Activated naive CD8-positive, alpha-beta T cell treated with anti-CD3 and anti-CD28 coated beads for 36 hours (primary cell): ENCODE measurements at regions not wholly inside any gene's neighbourhood (a gene's known extent, or its start where the extent isn't known, plus 50 kb on each side); places are given as distances from the start of the nearest gene placed in this dataset.
"Not testable (repeated sequence)": the region's sequence is repeated elsewhere in the genome, so short reads cannot be mapped to it uniquely, and the experiment has no call there.

Experiments
- DNase-seq: peaks from one replicate; pipeline ENCODE4 v3.0.0; 2021
- H3K27ac Mint-ChIP-seq: one replicate; pipeline ENCODE4 v1.8.0; 2022; ENCODE audit warnings: mild to moderate bottlenecking, moderate library complexity, mixed read lengths
- H3K27me3 Mint-ChIP-seq: one replicate; pipeline ENCODE4 v1.8.0; 2022; ENCODE audit warnings: mild to moderate bottlenecking, mixed read lengths
- H3K36me3 Mint-ChIP-seq: one replicate; pipeline ENCODE4 v1.8.0; 2021; ENCODE audit warnings: mild to moderate bottlenecking, mixed read lengths
- H3K4me1 Mint-ChIP-seq: one replicate; pipeline ENCODE4 v1.8.0; 2021; ENCODE audit warnings: mixed read lengths
- H3K4me3 Mint-ChIP-seq: one replicate; pipeline ENCODE4 v1.8.0; 2022; ENCODE audit warnings: mild to moderate bottlenecking, moderate library complexity, mixed read lengths
- H3K9me3 Mint-ChIP-seq: one replicate; pipeline ENCODE4 v1.8.0; 2022; ENCODE audit warnings: mixed read lengths

DNA sequence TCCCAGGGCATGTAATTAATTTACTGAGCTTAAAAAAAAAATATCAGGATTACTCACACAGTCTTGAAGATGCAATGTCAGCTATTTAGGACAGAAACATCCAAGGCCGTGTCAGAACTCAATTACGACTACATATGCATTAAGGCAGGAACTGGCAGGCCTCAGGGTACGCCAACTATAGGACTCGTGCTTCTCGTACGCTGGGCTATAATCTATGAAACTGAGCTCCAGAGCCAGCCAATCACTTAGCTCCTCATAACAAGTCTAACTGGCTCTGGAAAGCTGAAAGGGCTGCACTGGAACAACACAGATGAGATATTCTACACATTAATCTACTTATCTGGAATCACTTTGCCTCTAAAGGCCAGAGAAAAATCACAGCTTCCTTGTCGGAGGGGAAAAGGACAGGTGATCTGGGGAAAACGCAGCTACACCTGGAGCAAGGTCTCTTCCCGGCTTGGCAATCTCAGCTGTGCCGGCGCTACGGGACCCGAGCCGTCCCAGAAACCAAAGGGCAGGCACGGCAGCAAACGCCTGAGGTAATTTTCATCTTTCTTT, 212.0 kb downstream of the DEPDC1B start:
- no peaks in the 10 kb centered on the region for H3K4me1 Mint-ChIP-seq
- H3K36me3 Mint-ChIP-seq: no peaks in the 10 kb centered on the region
- no peak overlapping the region for H3K4me3 Mint-ChIP-seq
- no peak for DNase-seq
- H3K9me3 Mint-ChIP-seq: no peaks in the 10 kb centered on the region
- H3K27me3 Mint-ChIP-seq: no peaks in the 10 kb centered on the region
- H3K27ac Mint-ChIP-seq: no peak overlapping the region

DNA sequence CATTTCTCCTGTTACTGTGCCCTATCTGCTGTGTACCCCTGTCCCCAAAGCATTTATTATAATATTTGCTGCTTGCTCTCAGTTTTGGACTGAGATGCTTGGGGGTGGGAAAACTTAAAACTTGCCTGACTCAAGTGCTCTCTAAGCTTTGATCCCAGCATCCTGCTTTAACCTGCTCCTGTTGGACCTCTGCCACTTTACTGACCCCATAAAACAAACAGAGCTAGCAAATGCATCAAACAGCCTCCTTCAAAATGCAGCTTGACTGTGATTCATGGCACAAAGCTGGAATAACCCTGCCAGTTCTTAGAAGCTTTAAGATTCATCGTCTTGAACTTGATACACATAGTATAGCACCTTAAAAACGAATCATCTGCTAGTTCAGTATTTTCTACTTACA, 212.5 kb downstream of the DEPDC1B start:
- H3K27ac Mint-ChIP-seq: no peak overlapping the region
- H3K9me3 Mint-ChIP-seq: no peaks in the 10 kb centered on the region

DNA sequence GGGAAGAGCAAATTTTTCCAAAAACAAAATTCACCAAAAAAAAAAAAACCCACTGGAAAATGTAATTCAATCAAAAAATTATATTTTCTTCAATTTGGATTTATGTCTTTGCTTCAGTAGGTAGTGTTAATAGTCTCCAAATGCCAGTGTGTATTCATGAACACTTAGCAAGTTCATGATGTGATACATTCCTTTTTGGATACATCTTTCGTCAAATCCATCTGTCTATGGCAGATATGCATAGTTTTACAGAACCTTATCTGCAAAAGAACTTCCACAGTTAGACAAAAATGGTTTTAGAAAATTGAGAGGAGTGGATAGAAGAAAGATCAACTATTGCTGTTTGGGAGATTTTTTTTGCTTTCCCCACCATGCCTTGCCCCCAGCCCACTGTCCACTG, 214.6 kb downstream of the DEPDC1B start:
- Mint-ChIP-seq H3K27me3 (no peaks in the 10 kb centered on the region), H3K36me3 (no peaks in the 10 kb centered on the region), H3K9me3 (no peaks in the 10 kb centered on the region), H3K4me3 (no peak overlapping the region), H3K4me1 (no peaks in the 10 kb centered on the region), H3K27ac (no peak overlapping the region)
- no peak for DNase-seq

More for the DNA sequence above, 212.5 kb downstream of the DEPDC1B start:
- Mint-ChIP-seq H3K27me3 (no peaks in the 10 kb centered on the region), H3K4me1 (no peaks in the 10 kb centered on the region), H3K4me3 (no peak overlapping the region), H3K36me3 (no peaks in the 10 kb centered on the region)
- no peak for DNase-seq

DNA sequence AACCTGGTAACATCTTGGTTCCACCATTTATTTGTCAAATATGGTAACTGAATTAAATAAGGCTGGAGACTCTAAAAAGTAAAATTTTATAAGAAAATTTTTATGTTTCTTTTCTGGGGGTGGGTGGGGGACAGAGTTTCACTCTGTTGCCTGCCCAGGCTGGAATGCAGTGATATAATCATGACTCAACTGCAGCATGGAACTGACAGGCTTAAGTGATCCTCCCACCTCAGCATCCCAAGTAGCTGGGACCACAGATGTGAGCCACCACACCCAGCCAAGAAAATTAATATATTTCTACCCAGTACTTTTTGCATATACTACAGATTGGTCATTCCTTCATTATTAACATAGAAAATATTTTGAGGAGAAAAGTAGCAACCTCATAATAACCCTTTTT, 216.9 kb downstream of the DEPDC1B start:
- no peaks in the 10 kb centered on the region for H3K9me3 Mint-ChIP-seq
- no peak for DNase-seq
- peaks cover 4% of the 10 kb centered on the region for H3K27me3 Mint-ChIP-seq
- H3K36me3 Mint-ChIP-seq: no peaks in the 10 kb centered on the region
- H3K27ac Mint-ChIP-seq: no peak overlapping the region
- H3K4me1 Mint-ChIP-seq: no peaks in the 10 kb centered on the region
- no peak overlapping the region for H3K4me3 Mint-ChIP-seq

DNA sequence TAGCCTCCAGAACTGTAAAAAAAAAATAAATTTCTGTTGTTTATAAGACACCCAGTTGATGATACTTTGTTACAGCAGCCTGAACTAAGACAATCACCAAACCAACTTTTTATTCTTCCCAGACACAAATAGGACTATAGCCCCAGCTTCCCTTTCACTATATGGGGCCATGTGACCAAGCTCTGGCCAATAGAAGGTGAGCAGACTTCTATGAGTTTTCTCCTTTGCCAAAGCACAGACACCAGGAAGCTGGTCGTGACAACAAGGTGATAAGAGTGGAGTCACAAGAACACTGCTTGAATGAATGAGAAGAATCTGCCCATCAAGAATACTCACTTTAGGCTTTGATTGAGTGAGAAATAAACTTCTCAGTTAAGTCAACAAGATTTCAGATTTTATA, 217.7 kb downstream of the DEPDC1B start:
- Mint-ChIP-seq H3K27me3 (peaks cover 4% of the 10 kb centered on the region), H3K4me1 (no peaks in the 10 kb centered on the region), H3K36me3 (no peaks in the 10 kb centered on the region), H3K9me3 (no peaks in the 10 kb centered on the region), H3K4me3 (no peak overlapping the region), H3K27ac (no peak overlapping the region)
- DNase-seq: no peak

DNA sequence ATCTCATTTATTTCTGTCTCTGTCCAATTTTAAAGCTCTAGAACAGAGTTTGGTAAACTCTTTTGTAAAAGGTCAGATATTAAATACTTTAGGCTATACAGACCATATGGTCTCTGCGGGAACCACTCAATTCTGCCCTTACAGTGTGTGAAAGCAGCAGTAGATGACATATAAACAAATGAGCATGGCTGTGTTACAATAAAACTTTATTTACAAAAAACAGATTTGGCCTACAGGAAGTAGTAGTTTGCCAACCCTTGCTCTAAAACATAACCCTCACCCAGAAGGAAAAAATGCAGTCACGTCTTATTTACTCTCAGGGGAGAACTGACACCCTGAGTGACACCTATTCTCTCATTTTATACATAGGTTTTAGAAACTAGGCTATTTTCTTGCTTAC, 220.4 kb downstream of the DEPDC1B start:
- Mint-ChIP-seq H3K27ac (no peak overlapping the region), H3K27me3 (peaks cover 4% of the 10 kb centered on the region)
- DNase-seq: no peak

DNA sequence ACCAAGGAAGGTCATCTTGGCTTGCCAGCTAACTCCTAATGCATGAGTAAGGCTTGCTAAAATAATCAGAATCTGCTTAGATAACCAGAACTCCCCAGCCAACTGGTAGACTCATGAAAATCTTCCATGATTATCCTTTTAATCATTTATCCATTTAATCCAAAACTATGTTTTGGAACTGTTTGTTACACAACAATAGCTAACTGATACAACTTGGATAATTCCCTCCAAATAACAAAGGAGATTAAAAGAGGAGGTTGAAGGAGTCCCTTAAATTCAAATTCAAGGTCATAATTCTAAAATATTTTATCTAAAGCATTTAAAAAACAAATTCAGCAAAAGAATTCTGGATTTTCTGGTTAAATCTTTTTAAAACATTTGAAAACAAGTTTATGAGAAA, 222.1 kb downstream of the DEPDC1B start:
- Mint-ChIP-seq H3K4me1 (no peaks in the 10 kb centered on the region), H3K27ac (no peak overlapping the region), H3K9me3 (no peaks in the 10 kb centered on the region), H3K36me3 (no peaks in the 10 kb centered on the region), H3K27me3 (peaks cover 4% of the 10 kb centered on the region), H3K4me3 (no peak overlapping the region)
- DNase-seq: no peak

More for the DNA sequence above, 220.4 kb downstream of the DEPDC1B start:
- Mint-ChIP-seq H3K4me3 (no peak overlapping the region), H3K4me1 (no peaks in the 10 kb centered on the region), H3K36me3 (no peaks in the 10 kb centered on the region), H3K9me3 (no peaks in the 10 kb centered on the region)

DNA sequence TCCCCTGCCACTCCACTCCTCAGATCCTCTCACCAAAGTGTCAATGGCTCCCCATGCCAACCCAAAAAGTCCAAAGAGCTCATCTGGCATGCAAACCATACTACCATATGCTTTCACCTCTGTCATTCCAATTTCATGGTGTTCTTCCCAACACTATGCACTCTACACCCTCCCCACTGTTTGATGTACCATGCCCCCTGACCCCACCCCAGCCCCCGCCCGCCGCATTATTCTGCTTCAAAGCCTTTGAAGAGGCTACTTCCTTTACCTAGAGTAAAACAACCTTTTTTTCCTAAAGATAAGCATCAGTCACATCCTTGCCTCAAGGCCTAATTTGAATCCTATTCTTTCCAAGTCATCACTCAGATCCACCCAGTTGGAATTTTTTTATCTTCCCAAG, 226.3 kb downstream of the DEPDC1B start:
- Mint-ChIP-seq H3K4me3 (no peak overlapping the region), H3K27me3 (peaks cover 12% of the 10 kb centered on the region), H3K9me3 (no peaks in the 10 kb centered on the region), H3K27ac (no peak overlapping the region), H3K36me3 (no peaks in the 10 kb centered on the region), H3K4me1 (no peaks in the 10 kb centered on the region)
- no peak for DNase-seq

DNA sequence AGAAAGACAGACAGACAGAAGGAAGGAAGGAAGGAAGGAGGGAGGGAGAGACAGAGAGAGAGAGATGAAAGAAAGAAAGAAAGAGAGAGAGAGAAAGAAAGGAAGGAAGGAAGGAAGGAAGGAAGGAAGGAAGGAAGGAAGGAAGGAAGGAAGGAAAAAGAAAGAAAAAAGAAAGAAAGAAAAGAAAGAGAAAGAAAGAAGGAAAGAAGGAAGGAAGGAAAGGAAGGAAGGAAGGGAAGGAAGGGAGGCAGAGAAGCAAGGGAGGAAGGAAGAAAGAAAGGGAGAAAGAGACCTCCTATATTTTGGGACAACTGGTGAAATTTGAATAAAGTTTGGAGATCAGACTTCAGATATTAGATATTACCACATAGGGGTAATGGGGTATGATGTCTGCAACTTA, 226.9 kb downstream of the DEPDC1B start:
- H3K27me3 Mint-ChIP-seq: peaks cover 15% of the 10 kb centered on the region
- H3K36me3 Mint-ChIP-seq, H3K27ac Mint-ChIP-seq, H3K4me3 Mint-ChIP-seq, H3K4me1 Mint-ChIP-seq, DNase-seq, H3K9me3 Mint-ChIP-seq: not testable (repeated sequence)

DNA sequence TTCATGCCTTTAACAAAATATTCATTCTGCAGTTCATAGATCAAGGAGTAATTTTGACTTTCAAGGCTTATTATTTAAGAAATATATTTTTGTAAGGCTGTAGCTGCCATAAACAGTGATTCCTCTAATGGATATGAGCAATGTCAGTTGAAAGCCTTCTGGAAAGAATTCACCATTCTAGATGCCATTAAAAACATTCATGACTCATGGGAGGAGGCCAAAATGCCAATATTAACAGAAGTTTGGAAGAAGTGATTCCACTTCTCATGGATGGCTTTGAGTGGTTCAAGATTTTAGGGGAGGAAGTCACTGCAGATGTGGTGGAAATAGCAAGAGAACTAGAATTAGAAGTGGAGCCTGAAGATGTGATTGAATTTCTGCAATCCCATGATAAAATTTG, 229.1 kb downstream of the DEPDC1B start:
- no peak for DNase-seq
- no peak overlapping the region for H3K27ac Mint-ChIP-seq
- H3K36me3 Mint-ChIP-seq: no peaks in the 10 kb centered on the region
- no peak overlapping the region for H3K4me3 Mint-ChIP-seq
- no peaks in the 10 kb centered on the region for H3K4me1 Mint-ChIP-seq
- H3K27me3 Mint-ChIP-seq: peaks cover 17% of the 10 kb centered on the region
- H3K9me3 Mint-ChIP-seq: no peaks in the 10 kb centered on the region

DNA sequence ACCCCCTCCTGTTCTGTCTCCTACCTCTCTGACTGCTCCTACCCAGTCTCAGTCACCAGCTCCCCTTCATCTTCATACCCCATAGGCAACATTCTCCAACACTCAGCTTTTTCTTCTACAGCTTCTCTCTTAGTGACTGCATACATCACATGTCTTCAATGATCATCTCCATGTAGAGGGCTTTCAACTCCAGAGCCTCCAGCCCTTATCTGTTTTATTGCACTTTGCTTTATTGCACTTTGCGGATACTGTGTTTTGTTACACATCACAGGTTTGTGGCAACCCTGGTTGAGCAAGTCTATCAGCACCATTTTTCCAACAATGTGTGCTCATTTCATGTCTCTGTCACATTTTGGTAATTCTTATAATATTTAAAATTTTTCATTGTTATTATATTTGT, 230.7 kb downstream of the DEPDC1B start:
- Mint-ChIP-seq H3K4me1 (no peaks in the 10 kb centered on the region), H3K27ac (no peak overlapping the region), H3K4me3 (no peak overlapping the region), H3K9me3 (no peaks in the 10 kb centered on the region), H3K27me3 (peaks cover 17% of the 10 kb centered on the region), H3K36me3 (no peaks in the 10 kb centered on the region)
- no peak for DNase-seq

DNA sequence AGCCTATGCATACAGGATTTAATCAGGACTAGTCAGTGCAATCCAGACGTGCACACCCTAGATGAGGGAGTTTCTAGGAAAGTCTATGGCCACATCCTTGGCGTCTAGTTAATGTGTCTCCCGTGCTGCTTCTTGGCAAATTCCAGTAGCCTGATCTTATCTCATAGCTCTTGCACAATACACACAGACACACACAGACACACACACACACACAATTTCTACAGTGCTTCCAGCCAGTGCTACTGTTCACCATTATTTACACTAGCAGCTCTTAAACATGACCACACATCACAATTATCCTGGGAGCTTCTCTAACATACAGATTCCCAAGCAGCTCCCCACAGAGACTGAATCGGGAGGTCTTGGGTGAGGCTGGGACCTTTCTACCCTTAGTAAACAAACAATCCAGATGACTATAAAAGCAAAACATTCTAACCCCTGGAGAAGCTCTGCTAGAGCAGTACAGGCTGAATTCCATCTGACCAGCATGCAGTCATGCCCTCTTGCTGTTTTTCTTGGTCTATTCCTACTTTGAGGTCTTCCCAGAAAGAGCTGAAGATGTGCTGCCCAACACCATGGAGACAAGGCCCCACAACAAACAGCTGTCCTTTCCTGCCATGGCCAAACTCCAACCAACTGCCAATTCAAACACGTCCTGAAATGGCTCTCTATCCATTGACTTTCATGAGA, 236.6 kb downstream of the DEPDC1B start:
- Mint-ChIP-seq H3K4me3 (no peak overlapping the region), H3K4me1 (no peaks in the 10 kb centered on the region), H3K27me3 (peaks cover 5% of the 10 kb centered on the region)

DNA sequence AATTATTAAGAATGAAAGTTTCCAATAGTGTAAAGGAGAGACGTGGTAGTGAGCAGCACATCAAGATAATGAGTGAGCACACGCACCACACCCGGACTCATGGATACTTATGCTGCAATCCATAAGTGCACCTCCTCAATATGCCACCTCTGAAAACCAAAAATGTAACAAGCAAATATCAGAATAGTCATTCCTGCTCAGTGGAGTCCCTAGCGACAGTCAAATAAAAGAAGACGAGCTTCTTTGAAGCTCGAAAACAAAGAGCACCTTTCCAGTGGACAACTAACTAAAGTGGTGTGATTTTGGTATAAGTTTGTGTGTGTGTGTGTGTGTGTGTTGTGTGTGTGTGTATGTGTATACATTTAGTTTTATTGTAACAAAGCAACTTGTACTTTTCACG, 241.3 kb downstream of the DEPDC1B start:
- no peaks in the 10 kb centered on the region for H3K27me3 Mint-ChIP-seq
- no peaks in the 10 kb centered on the region for H3K36me3 Mint-ChIP-seq
- no peaks in the 10 kb centered on the region for H3K4me1 Mint-ChIP-seq
- no peak overlapping the region for H3K4me3 Mint-ChIP-seq
- no peaks in the 10 kb centered on the region for H3K9me3 Mint-ChIP-seq
- H3K27ac Mint-ChIP-seq: no peak overlapping the region
- DNase-seq: no peak

More for the DNA sequence above, 236.6 kb downstream of the DEPDC1B start:
- H3K27ac Mint-ChIP-seq: no peak overlapping the region
- H3K36me3 Mint-ChIP-seq: no peaks in the 10 kb centered on the region
- H3K9me3 Mint-ChIP-seq: no peaks in the 10 kb centered on the region
- no peak for DNase-seq

DNA sequence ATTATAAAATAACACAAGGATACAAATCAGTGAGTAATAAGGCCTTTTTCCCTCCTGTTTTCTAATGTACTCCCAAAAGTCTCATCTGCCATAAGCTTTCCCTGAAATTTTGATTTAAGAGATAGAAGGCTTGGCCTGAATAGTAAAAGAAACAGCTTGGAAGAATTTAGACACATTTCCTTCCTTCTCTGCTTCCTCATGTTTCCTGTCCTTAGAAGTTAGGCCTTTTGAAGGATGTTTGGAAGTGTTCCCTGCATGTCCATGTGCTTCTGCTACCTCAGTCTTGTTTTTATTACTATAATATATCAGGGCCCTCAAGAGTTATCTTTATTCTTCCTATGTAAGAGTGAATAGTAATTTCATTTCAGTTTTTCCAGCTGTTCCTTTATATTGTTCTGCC, 242.7 kb downstream of the DEPDC1B start:
- H3K4me3 Mint-ChIP-seq: no peak overlapping the region
- H3K27ac Mint-ChIP-seq: no peak overlapping the region
- no peaks in the 10 kb centered on the region for H3K36me3 Mint-ChIP-seq
- no peaks in the 10 kb centered on the region for H3K4me1 Mint-ChIP-seq
- H3K27me3 Mint-ChIP-seq: no peaks in the 10 kb centered on the region
- H3K9me3 Mint-ChIP-seq: no peaks in the 10 kb centered on the region
- no peak for DNase-seq

DNA sequence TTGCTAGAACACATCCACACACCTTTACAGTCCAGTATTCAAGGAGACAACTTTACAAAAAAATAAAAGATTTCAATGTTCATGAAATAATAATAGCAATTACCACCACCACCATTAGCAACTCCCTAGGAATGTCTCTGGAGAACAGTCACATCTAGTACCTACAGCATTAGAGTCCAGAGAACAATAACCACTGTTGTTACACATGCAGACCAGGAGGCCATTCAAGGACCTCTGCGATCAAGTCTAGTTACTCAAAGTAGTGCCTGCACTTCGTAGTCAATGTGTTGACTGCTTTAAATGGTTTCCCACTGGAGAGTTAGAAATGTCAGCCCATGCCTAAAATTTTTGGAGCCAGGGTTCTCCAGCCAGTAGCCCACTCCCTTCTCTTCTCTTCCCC, 244.4 kb downstream of the DEPDC1B start:
- H3K27ac Mint-ChIP-seq: no peak overlapping the region
- H3K36me3 Mint-ChIP-seq: no peaks in the 10 kb centered on the region
- H3K4me1 Mint-ChIP-seq: no peaks in the 10 kb centered on the region
- H3K4me3 Mint-ChIP-seq: no peak overlapping the region
- H3K27me3 Mint-ChIP-seq: no peaks in the 10 kb centered on the region
- DNase-seq: no peak
- H3K9me3 Mint-ChIP-seq: no peaks in the 10 kb centered on the region

DNA sequence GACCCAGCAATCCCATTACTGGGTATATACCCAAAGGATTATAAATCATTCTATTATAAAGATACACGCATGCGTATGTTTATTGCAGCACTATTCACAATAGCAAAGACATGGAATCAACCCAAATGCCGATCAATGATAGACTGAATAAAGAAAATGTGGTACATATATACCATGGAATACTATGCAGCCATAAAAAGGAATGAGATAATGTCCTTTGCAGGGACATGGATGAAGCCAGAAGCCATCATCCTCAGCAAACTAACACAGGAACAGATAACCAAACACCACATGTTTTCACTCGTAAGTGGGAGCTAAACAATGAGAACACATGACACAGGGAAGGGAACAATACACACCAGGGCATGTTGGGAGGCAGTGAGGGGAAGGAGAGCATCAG, 245.7 kb downstream of the DEPDC1B start:
- not testable (repeated sequence) for DNase-seq, H3K9me3 Mint-ChIP-seq, H3K4me3 Mint-ChIP-seq, H3K27me3 Mint-ChIP-seq, H3K27ac Mint-ChIP-seq, H3K36me3 Mint-ChIP-seq, H3K4me1 Mint-ChIP-seq
